Fibroblast of skin of left quadriceps (primary cell): ENCODE measurements at regions not wholly inside any gene's neighbourhood (a gene's known extent, or its start where the extent isn't known, plus 50 kb on each side); places are given as distances from the start of the nearest gene placed in this dataset.
"Not testable (repeated sequence)": the region's sequence is repeated elsewhere in the genome, so short reads cannot be mapped to it uniquely, and the experiment has no call there.

Source experiments
- DNase-seq, 2 experiments: peaks; one replicate each; pipeline ENCODE4 v3.0.0-alpha.2; 2013; ENCODE audit warnings: low read depth in 2 of 2

- no peak for DNase-seq
These were observed 361.4 kb upstream of the POU5F2 start for GRCh38 chr5:94102849-94103248.

- DNase-seq, result not testable (repeated sequence)
These were observed 356.0 kb upstream of the POU5F2 start for GRCh38 chr5:94097384-94097783.

DNA sequence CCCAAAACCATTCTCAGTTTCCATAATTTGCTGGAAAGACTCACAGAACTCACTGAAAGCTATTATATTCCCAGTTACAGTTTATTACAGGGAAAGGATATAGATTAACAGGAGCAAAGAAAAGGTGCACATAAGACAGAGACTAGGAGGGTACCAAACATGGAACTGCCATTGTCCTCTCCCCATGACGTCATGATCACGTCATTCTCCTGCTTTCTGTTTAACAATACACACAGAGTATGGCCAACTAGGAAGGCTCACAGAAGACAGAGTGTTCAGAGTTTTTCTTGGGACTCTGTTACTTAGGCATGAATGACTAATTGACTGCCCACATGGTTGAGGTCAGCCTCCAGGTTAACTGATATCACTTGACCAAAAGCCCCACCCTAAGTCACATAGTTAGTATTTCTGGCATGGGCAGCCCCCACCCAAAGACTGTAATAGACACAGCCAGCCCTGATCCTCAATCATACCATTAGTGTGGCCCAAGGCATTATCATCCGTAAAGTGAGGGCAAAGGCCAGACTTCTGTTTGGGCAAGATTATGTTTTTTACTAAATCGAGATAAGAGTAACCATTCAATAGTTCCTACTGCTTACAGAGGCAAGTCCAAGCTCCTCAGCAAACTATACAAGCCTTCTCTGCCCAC is 353.5 kb upstream of the POU5F2 start:
- DNase-seq, result no peak

GRCh38 chr5:94093300-94093699 is 351.9 kb upstream of the POU5F2 start:
- no peak for DNase-seq

- DNase-seq, result not testable (repeated sequence)
These were observed 345.2 kb upstream of the POU5F2 start for GRCh38 chr5:94086635-94087034.

GRCh38 chr5:94086194-94086593 is 344.8 kb upstream of the POU5F2 start:
- no peak for DNase-seq

- no peak for DNase-seq
These were observed 341.0 kb upstream of the POU5F2 start for GRCh38 chr5:94082405-94082804.

- DNase-seq, result no peak
These were observed 339.7 kb upstream of the POU5F2 start for GRCh38 chr5:94081088-94081487.

- no peak for DNase-seq
These were observed 339.0 kb upstream of the POU5F2 start for GRCh38 chr5:94080390-94080789.

GRCh38 chr5:94072116-94072515 is 330.7 kb upstream of the POU5F2 start:
- peak; percentile 0 to 10 for DNase-seq

- DNase-seq, result no peak
These were observed 325.2 kb upstream of the POU5F2 start for GRCh38 chr5:94066437-94067207.

- no peak for DNase-seq
These were observed 322.6 kb upstream of the POU5F2 start for GRCh38 chr5:94064025-94064424.

GRCh38 chr5:94057655-94058054 is 316.3 kb upstream of the POU5F2 start:
- no peak for DNase-seq

DNA sequence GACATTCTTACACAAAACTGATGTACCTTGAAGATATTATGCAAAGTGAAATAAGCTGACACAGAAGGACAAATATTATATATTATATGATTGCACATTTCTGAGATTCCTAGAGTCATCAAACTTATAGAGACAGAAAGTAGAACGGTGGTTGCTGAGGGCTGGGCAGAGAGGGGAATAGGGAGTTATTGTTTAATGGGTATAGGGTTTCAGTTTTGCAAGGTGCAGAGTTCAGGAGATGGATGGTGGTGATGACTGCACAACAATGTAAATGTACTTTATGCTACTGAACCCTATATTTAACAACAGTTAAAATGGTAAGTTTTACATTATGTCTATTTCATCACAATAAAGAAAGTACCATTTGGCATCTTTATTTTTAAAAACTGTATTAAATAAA is 315.8 kb upstream of the POU5F2 start:
- DNase-seq, result no peak

DNA sequence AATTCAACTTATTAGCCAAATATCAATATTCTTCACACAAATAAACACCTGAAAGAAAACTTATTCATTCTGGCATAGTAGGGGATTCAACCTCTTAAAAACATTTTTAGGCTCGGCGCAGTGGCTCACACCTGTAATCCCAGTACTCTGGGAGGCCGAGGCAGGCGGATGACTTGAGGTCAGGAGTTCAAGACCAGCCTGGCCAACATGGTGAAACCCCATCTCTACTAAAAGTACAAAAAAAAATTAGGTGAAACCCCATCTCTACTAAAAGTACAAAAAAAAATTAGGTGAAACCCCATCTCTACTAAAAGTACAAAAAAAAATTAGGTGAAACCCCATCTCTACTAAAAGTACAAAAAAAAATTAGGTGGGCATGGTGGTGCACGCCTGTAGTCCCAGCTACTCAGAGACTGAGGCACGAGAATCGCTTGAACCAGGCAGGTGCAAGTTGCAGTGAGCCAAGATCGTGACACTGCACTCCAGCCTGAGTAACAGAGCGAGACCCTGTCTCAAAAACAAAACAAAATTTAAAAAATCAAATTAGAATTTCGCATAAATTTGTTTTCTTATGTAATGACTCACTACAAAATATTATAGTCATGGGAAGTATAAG is 308.0 kb upstream of the POU5F2 start:
- DNase-seq, result not testable (repeated sequence)

GRCh38 chr5:94045839-94046782 is 304.7 kb upstream of the POU5F2 start:
- no peak for DNase-seq

GRCh38 chr5:94043311-94043710 is 301.9 kb upstream of the POU5F2 start:
- DNase-seq, result no peak

GRCh38 chr5:94040591-94041148 is 299.3 kb upstream of the POU5F2 start:
- DNase-seq, result no peak

GRCh38 chr5:94039101-94039500 is 297.7 kb upstream of the POU5F2 start:
- DNase-seq, result no peak

GRCh38 chr5:94031631-94032030 is 290.2 kb upstream of the POU5F2 start:
- DNase-seq, result peak; percentile 3 to 8

DNA sequence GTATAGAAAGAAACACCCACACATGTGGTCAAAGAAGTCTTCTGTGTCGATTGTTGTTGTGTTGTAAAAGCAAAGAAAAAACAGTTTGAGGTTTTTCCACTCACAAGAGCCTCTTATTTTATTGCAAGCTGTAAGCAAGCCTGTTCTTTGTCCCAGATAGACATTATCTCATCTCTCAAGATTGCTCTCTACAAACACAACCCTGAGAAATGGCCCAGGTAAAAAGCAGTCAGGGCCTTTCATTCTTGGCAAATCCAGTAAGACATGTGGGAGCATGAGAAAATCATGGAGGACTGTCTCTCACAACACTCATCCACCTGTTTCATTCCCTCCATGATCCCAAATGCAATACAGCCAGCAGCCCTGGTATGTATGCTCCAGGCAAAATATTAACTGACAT is 286.6 kb upstream of the POU5F2 start:
- DNase-seq, result no peak

- DNase-seq, result no peak
These were observed 285.7 kb upstream of the POU5F2 start for GRCh38 chr5:94027145-94027544.
